ENCODE measurements at regions not wholly inside any gene's neighbourhood (a gene's known extent, or its start where the extent isn't known, plus 50 kb on each side); places are given as distances from the start of the nearest gene placed in this dataset.
A peak's percentile ranks its signal among the peaks of the same experiment; 100 is the strongest.

DNA sequence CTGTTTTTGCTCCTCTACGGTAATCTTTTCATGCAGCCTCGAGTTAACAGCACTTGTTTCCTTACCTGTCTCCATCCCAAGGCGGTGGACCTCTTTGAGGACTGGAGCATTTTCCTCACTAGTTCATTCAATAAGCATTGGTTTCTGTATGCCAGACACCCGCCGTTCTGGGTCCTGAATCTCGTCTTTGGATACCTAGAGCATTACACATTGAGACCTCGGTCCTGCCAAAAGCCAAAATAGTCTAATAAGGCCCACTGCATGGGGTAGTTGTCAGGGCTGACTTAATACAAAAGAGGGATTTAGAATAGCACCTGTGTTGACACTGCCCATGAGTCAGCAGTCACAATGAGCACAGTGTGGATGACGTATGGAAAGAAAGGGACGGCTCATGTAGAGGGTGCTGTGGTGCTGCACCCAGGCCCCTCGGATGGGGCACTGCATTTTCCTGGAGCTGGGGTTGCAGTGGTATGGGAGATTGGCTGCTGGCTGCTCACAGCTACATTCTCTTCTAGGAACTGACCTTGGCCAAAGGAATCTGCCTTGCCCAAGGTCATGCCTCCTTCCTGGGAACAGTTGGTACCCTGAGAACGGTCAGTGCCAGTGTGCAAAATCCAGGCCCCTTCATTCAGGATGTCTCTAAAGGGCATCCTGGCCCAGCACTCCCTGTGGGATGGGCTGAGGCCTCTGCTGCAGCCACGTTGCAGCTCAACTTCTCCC lies 126.9 kb upstream of the NCK2 start:
- no peak for DNase-seq

DNA sequence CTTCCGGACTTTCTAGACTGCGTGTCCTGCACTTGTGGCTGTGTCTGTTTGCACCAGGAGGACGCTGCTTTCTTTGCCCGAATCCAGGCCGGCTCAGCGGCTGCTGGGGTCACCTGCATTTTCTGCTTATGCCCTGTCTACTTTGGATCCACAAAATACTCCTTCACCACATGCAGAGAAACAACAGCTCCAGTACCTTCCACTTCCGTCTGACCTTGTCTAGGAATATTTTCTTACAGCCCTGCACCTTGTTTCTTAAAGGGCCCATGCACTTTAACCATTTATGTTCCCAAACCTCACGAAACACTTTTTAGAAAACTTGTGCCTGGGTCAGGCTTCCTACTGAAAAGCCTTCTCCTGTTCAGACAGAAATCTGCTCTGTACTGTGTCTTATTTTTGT lies 129.4 kb upstream of the NCK2 start:
- no peak for DNase-seq

DNA sequence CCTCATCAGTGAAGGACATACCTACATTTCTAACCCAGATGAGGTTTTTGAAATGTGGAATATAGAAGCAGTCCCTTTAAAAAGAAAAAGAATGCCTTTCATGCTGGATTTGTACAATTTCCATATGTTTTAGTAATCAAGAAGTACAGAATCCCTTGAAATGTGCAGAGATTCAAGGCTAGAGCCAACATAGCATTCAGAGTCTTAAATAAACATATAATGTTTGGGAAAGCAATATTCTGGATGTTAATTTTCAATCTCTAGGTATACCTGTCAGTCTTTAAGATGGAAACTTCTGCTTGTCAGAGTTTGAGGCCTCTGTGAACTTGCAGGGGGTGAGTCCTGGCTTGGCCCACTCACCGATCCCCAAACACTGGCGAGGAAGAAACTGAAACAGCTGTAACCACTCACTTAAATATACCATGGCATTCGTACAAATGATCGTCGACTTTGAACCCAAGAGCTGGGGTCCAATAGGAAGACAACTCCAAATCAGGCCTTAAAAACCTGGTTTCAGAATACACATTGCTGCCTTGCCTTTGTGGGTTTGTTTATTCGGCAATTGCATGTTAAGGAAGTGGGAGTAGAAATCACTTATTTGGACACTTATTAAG lies 132.8 kb upstream of the NCK2 start:
- no peak for DNase-seq

DNA sequence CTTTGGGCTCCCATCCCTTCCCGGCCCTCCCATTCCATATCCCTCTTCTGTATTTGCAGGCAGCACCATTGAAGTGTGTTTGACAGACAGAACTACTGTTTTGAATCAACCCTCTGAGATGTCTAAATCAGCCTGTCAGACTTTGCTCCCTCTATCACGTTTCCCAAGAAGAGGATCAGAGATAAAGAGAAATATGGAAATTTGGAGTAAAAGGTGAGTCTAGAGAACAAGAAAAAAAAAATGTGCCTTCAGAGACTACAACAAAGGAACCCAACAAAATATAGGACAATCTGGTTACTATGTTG lies 133.4 kb upstream of the NCK2 start:
- no peak for DNase-seq

DNA sequence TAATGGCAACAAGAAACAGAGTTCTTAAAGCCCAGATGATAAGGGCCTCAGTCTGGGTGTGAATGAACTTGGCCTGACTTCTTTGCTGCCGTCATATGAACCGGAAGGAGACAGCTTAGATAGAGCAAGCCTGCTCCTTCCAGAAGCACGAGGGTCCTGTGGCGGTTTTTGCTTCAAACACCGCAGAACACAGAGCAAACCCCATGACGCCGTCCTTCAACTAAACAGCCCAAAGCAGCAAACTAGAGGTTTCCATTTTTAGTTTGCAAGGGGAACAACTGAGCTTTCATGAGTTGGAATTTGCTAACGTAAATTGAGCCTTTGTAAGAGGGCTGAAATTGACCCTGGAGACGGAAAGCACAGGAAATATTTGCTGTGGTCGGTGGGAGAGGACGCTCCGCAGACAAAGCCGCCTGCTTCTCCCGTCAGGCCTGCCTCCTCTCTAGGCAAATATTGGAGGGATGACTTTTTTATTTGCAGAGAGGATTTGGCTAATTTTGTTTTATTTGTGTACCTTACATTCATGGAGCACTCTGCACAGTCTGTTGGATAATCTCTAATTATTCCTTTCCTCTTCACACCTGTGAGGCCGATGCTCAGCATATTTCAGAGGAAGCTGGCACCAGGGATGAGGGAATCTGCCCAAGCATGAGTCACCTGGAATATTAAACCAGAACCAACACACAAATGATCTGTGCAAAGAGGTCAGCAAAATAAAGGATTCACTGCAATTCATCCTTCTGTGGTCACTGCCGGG lies 134.0 kb upstream of the NCK2 start:
- DNase-seq, result no peak

DNA sequence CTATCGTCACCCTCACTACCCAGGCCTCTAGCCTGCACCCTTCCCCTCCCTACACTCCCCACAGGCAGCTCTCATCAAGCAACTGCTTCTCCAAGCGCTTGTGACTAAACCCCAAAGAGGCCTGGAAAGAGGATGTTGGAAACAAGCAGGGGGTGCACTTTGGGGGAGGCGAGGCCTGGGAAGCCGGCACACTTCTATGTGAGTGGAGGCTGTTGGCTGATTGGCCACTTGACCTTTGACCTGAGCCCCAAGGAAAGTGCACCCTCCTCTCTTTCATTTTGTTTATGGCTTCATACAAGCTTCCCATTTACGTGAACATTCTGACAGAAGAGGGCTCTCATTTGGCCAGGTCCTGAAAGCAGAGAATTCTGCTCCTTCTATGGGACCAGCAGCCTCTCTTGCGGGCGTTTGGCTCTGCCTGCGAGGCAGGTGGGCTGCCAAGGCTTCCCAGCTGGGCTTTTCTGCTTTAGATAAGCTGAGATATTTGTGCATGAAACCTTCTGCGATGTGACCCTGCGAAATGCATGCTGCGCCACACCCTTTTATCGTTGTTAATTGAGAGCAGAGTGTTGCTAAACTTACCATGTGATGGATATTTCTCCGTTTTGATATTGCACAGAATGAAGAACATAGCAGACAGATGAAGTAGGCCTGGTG lies 134.8 kb upstream of the NCK2 start:
- no peak for DNase-seq

DNA sequence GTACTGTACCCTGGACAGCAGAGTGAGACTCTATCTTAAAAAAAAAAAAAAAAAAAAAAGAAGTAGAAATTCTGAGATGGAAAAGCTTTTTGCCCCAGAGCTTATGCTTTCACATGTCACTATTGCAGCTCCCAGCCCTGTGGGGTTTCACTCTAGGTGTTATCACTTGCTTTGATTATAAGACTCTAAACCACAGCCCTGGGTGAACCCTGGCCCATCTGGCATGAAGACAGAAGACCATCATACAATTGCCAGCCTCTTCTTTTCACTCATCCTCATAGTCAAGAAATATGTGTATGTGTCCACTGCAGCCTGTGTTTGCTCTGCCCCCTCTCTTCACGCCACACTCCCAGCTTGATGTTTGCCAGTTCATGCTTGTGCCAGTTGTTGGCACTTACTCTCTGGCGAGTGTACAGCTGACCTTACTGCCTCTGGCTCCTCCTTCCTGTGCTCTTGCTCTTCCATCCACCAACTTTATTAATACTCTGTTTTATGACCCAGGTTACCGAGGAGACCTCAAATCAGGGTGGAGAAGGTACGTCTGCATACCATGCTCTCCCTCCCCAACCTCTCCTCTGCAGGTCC lies 136.7 kb upstream of the NCK2 start:
- DNase-seq, result no peak

DNA sequence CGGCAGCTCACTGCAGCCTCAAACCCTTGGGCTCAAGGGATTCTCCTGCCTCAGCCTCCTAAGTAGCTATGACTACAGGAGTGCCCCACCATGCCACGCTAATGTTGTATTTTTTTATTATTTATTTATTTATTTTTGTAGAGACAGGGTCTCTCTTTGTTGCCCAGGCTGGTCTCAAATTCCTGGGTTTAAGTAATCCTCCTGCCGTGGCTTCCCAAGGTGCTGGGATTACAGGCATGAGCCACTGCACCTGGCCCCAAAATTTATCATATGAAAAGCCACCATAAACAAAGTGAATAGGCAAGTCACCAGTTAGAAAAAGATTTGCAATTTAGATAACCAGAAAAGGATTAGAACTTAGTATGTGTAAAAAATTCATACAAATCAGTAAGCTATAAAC lies 138.6 kb upstream of the NCK2 start:
- DNase-seq, result no peak

DNA sequence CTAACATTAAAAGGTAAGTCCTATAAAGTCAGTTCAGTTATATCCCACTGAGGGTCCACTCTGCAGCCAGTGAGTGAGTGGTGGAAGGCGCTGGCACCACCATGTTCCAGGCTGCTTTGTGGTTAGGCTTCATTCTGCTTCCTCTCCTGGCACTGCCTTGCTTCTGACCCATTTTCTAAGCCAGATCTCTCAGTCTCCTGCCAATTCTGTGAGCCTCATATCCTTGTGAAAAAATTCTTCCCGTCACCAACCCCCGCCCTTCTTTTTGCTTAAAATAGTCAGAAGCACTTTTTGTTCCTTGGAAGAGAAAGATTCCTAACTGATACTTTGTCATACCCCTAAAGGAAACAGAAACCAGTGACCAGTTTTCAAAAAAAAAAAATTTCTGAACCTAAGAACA lies 139.8 kb upstream of the NCK2 start:
- DNase-seq, result no peak

DNA sequence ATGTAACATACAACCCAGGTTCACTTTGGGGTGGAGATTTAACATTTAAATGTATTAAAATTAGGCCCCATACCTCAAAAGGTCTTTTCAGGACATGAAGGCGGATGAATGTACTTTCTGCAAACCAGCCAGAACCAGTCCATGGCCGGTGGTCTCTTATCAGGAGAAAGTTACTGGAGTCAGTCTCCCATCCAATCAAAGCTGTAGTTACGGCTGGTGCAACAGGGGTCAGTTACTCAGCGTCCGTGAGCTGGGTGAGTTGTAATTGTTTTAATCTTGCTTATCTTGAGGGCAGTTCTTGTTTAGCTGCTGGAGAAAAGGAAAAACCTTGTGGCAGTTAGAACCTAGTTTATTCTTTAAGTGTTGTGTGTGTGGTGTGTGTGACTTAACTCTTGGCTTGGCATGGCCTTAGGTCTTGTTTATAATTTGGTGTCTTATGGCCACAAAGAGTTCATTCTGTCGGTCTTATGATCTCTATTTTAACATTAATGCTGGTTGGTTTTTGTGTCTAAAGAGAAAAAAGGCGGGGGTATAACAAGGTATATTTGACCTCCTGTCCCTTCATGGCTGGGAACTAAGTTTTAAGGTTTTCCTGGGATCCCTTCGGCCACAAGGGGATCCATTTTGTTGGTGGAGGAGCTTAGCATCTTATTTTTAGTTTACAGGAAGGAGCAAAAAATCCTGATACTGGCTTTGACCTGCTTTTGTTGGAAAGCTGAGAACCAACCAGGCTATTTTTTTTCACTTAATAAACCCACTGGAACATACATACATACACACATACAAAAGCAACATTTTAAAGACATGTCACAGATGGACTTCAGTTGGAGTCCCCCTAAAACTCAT lies 143.5 kb upstream of the NCK2 start:
- DNase-seq, result no peak

DNA sequence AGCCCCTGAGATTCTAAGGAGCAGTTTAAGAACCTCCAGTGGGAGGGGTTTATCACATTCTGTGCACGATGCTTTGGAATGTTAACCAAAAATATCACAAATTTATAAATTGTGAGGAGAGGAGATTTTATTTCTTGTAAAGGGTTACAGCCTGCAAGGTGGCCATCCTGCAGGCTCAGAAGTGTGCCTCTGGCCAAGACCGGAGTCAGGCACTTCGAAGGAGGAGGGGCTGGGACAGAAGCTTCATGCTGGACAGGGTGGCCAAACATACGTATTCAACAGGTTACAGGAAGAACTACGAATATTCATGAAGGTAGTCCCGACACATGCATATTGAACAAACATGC lies 144.1 kb upstream of the NCK2 start:
- no peak for DNase-seq

DNA sequence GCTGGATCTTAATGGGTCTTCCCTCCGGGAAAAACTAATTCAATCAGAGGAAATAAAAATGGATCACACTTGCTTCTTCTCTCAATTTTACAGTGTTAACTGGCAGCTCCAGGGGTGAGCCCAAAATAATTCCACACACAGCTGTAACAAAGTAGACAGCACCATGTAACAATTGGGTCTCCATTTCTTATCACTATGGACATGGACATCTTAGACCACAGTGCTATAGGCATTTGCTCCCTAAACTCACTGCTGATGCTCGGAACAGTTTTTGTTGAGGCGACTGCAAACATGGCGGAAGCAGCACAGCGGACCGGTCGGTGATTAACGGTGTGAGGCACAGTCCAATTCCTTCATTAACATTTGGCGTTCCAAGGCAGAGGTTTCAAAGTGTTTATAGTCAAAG lies 144.7 kb upstream of the NCK2 start:
- DNase-seq, result no peak

DNA sequence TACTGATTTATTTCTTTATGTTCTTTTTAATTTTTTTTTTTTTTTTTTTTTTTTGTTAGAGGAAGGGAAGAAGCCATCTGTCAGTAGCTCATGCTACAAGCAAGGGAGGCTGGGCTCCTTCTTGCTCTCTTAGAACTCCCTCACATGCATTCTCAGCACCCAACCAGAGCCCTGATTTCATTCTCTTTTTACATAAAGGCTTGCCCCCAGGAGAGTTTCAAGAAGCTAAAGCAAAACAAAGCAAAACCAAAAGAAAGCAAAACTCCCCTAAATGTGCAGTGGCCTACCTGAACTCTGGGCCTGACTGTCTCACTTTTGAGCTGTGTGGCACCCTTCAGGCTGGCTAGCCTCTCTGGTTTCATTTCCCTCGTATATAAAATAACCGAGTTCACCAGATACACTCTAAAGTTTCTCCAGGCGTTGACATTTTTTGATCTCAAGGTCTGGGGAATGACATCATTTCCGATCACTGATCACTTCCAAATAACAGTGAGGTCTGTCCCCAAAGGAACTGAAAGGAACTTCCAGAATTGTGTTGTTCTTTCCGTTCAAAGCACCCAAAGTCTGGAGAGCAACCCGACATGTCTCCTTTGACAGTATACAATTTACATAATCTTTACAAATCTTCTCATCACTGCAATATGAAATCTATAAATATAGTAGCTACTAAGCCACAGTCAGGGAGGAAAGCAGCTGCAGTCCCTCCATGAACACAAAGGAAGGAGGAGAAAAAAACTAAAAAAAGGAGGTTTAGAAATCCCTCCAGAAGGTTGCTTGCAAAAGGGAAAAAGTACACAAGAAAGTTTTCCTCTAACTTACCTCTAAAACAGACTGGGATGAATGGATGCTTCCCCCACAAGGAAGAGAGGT lies 145.6 kb upstream of the NCK2 start:
- no peak for DNase-seq

DNA sequence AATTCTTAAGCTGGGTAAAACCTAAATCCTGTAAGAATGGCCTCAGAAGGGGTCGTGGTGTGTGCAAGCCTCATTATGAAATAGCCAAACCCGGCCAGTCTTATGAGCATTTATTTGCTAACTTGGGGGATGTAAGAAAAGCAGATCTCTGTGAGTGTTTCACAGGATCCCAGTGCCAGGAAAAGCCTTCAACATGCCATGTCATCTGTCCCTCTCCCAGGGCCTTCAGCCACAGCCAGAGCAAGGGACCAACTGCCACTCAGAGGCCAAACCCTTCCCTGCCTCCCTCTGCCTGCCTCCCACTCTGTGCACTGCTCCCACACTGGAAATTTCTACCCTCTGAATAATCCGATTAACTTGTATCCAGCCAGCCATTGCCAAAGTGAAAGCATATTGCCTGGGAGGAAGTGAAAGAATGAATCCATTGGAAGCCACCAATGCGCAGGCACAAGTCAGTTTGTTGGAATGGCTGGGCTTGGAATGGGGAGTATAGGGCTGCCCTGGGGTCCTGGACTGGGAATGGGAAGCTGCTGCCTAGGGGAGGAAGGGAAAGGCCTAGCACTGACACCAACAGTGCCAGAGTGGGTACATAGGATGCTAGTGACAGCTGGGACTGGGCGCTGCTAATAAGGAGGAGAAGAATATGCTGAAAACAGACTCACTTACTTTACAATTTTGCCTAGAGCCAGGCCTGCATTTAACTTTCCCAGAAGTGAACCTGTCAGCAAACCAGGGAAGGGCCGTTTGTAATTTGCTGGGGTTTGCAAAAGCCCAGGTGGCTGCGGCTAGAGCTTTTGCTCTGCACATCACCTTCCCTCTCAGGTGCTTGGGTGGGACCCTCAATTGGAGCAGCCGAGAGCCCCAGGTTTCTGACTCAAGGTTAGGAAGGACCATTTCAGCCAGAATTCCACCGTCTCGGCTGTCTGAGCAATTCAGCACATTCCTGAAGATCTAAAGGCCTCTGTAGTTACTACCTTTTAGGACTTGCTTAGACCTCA lies 146.6 kb upstream of the NCK2 start:
- DNase-seq, result no peak

DNA sequence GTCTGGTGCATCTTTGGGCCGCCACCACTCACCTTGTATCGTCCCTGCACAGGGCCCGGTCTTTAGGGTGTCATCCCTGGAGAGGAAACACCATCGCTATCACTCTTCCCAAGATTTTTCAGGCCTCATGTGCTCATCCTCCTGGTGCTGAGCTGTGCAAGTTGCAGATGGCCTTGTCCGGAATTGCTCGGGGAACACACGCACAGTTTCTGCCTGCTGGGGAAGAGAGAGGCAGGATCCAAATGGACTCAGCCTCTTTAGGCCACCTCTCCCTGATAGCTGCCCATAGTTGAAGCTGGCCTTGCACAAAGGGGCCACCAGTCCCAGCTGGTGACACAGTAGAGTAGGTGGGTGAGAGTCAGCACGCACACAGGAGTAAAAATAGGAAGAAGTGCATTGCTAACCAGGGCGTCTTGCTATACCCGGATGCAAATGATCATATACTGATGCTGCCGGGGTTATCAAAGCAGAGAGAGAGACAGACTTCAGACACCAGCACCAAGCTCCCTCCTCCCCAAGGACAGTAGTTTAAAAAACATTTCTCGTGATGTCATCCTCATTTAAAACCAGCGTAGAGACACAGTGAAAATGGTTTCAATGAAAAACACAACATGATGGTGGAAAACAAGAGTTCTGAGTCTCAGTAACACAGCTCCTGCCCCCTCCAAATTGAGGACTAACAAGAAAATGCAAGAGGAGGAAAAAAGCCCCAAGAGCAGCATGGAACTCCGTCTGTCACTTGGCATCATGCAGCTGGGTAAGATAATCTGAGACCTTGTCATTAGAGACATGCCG lies 147.5 kb upstream of the NCK2 start:
- no peak for DNase-seq

DNA sequence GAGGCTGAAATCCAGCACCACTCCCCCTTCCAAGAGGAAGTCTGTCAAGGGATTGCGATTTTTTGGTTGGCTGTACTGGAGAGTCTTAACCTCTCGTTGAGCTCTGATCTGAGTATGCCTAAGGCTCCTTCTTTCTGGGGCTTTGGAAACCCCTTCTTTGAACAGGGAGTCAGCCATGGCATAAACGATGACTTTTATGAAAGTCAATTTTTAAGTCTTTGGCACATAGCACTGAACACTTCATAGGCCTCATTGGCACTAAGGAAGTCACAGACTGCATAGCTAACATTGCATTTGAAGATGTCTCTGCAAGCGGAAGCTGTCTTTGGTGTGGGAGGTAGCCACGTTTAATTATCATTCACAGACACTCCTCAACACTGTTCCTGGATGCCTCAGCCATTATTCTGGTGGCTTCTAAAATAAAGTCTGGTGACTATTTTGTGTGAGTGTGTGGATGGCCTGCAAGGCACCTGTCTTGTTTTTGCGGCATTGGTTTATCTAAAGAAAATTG lies 148.2 kb upstream of the NCK2 start:
- no peak for DNase-seq

DNA sequence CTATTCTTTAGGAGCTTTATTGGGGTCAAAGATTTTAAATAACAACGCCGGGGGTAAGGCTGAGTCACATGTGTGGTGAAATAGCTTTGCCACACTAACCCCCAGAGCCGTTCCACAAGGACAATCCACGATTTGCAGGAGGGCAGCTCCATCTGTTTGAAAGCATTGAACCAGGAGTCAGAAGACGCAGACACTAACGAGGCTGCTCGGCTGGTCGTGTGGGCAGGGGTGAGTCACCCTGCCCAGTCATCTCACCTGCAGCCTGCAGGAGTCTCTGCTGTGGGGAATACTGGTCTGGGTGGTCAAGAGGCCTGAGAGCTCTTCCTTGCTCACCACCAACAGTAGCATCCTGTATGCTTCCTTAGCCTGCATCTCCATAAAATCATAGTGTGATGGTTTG lies 149.2 kb upstream of the NCK2 start:
- no peak for DNase-seq

DNA sequence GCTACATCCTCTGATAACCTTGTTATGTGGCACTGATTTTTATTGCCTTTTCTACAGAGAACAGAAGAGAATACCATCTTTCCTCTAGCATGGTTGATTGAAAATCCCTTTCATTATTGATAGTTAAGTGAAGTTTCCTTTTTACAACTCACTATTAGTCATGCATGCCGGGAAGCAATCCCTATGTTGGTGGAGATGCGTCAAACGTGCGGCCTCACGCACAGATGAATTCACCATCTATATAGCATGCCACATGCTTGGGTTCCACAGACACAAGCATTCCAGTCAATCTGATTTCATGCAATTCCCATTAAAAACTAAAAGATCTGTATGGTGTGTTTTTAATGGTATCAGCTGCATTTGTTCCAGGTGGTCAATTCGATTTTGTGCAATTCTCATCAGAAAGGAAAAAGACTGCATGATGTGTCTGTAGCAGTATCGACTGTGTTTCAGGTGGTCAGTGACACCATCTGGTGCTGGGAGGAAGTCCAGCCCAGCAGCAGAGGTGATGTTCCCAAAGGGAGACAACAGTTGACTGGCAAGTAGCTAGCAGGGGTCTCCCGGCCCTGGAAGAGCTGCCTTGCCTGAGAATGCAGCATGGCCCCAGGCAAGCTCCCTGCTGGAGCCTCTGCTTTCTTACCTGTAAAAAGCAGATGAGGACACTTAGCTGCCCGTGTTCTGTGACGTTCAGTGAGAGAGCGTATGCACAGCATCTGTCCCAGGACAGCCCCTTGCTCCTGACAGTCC lies 151.3 kb upstream of the NCK2 start:
- peak; percentile 17 for DNase-seq
